Effector memory CD4-positive, alpha-beta T cell (primary cell): ENCODE measurements at regions not wholly inside any gene's neighbourhood (a gene's known extent, or its start where the extent isn't known, plus 50 kb on each side); places are given as distances from the start of the nearest gene placed in this dataset.
A peak's percentile ranks its signal among the peaks of the same experiment; 100 is the strongest.

Experiments
- DNase-seq, 3 donors: peaks; one replicate each; pipeline ENCODE4 v3.0.0-alpha.2; 2020
- H3K27ac ChIP-seq: 2 replicates; pipeline ENCODE4 v1.7.0; 2013; ENCODE audit warnings: mild to moderate bottlenecking, low read length, moderate library complexity; ENCODE audit not compliant: insufficient read depth, poor library complexity, severe bottlenecking
- H3K27me3 ChIP-seq: replicated peaks from 2 replicates; pipeline ENCODE4 v1.7.0; 2013; ENCODE audit warnings: mild to moderate bottlenecking, low read length; ENCODE audit not compliant: insufficient read depth, control insufficient read depth, poor library complexity, severe bottlenecking
- H3K36me3 ChIP-seq: 2 replicates; pipeline ENCODE4 v1.7.0; 2013; ENCODE audit warnings: mild to moderate bottlenecking, low read length, moderate library complexity; ENCODE audit not compliant: control insufficient read depth, insufficient read depth
- H3K4me1 ChIP-seq: 2 replicates; pipeline ENCODE4 v1.7.0; 2013; ENCODE audit warnings: low read length, mild to moderate bottlenecking; ENCODE audit not compliant: control insufficient read depth, insufficient read depth, poor library complexity, severe bottlenecking
- H3K4me3 ChIP-seq: 2 replicates; pipeline ENCODE4 v1.7.0; 2013; ENCODE audit warnings: low read length, low read depth, mild to moderate bottlenecking; ENCODE audit not compliant: insufficient read depth, poor library complexity, severe bottlenecking
- H3K9me3 ChIP-seq: 2 replicates; pipeline ENCODE4 v1.7.0; 2013; ENCODE audit warnings: mild to moderate bottlenecking, low read length, moderate library complexity; ENCODE audit not compliant: control insufficient read depth

DNA sequence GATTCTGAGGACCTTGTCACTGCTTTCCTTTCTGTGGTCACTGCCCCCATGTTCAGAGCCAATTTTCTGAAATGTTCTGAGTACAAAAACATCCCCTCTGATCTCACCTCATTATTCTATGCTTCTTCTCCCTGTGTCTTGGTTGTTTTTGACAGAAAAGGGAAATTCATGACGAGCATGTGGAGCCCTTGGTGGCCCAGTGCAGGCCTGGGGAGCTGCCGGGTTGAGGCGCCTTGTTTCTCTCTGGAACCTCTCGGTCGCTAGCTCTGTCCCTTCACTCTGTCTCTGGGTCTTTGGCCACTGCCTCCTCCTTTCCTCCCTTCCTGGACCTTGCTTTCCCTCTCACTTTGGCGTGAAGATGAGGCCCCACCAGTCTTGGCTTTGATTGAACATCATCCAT is 63.0 kb upstream of the THY1 start:
- Histone ChIP-seq H3K4me3 (no peak overlapping the region), H3K36me3 (no peaks in the 10 kb centered on the region), H3K27ac (no peak overlapping the region), H3K9me3 (no peaks in the 10 kb centered on the region), H3K4me1 (peaks cover 2% of the 10 kb centered on the region), H3K27me3 (no peaks in the 10 kb centered on the region)
- DNase-seq, result no peak

DNA sequence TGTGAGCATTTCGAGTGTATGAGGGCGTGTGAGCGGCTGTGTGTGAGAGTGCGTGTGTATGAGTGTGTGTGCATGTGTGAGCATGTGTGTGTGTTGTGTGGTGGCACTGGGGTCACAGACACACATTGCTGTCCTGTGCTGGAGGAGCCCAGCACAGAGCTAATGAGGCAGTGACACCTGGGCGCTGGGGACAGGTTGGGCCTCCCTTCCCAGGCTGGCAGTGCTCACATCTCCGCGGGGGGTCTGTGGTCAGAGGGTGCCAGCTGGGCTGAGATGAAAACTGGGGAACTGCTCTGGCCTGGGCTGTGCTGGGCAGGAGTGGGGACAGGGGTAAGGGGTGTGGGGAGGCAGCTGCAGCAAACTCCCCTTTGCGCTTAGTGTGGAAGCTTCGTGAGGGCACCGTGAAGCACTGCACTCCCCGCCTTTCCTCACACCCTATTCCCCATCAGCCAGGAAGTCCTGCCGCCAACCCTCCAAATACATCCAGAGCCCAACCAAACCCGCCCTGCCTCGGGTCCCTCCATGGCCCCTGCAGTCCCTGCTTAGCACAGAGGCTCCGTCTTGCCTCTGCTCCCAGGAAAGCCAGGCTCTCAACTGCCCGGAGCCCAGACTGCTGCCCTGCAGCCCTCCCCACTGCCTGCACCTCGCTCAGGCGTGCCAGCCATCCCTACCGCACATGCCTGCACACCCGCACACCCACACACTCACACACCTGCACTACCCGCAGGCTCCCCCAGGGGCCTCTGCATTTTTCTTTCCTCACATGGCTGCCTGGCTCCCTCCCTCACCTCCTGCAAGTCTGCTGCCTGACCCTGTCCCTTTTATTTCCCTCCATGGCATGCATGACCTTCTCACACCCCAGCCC is 62.0 kb upstream of the THY1 start:
- Histone ChIP-seq H3K36me3 (no peaks in the 10 kb centered on the region), H3K27ac (no peak overlapping the region), H3K9me3 (no peaks in the 10 kb centered on the region), H3K4me1 (peaks cover 2% of the 10 kb centered on the region), H3K27me3 (no peaks in the 10 kb centered on the region), H3K4me3 (no peak overlapping the region)
- DNase-seq, result no peak

DNA sequence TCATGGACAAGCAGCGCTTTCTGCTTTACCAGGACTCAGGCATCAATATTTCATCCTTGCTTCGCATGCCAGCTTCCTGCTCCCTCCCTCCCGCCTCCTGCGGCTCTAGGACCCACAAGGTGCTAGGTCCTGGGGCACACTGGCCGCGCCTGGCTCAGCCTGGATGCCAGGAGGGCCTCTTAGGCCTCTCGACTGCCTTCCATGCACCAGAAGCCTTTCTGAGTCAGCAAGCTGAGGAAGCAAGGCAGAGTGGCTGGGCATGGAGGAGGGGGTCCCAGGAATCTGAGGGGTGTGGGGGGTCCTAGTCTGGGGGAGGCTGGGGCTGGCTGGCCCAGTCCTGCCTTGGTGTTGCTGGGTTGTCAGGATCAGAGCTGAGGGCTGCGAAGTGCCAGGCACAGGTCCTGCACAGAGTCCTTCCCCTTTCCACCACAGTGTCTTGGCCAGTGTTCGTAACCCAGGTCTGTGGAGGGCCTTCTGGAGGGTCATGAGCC is 61.0 kb upstream of the THY1 start:
- no peak for DNase-seq
- Histone ChIP-seq H3K27ac (no peak overlapping the region), H3K36me3 (no peaks in the 10 kb centered on the region), H3K4me3 (no peak overlapping the region), H3K4me1 (peaks cover 2% of the 10 kb centered on the region), H3K9me3 (no peaks in the 10 kb centered on the region), H3K27me3 (no peaks in the 10 kb centered on the region)

DNA sequence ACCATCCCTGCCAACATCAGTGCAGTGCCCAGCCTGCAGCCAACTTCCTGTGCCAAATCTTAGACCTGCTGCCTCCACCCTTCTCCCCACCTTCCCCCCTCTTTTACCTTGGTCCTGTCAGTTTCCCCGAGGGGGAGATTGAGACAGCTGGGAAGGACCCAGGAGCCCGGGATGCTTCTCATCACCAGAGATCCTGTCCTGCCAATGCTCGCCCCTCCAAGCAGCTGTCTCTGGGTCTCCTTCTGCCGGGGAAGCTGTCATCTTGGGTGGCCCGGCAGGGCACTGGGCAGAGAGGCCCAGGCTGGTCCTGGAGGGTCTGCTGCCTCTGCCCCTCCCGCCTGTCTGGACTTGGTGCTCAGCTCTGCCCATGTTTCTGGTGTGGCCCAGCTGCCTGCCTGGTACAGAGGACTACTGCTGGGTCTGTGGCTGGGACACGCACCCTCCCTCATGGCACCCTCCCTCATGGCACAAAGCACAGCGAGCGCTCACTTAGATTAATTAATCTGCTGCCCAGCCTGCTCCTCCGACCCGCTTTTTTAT is 60.4 kb upstream of the THY1 start:
- DNase-seq, result no peak
- Histone ChIP-seq H3K4me1 (peaks cover 2% of the 10 kb centered on the region), H3K9me3 (no peaks in the 10 kb centered on the region), H3K27ac (no peak overlapping the region), H3K4me3 (no peak overlapping the region), H3K27me3 (no peaks in the 10 kb centered on the region), H3K36me3 (no peaks in the 10 kb centered on the region)

DNA sequence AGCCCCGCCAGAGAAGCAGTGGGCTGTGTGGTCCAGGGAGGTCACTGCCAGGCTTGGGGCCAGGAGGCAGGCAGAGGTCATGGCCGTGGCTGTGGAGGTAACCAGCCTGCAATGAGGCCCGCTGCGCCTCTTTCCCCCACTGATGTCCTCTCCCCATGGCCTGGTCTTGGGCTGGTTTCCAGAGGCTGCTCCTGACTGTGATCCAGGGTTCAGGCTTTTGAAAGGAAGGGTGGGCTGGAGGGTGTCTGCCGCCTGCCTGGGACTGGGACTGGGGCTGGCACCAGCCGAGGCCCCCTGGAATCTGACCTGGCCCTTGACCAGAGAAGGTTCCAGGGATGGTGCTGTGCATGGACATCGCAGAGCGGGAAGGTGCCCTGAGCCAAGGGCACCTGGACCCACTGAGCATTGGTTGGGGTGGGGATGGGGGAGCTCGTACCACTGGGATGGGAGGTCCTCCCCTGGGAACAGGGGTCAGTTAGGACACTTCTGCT is 59.6 kb upstream of the THY1 start:
- Histone ChIP-seq H3K27me3 (no peaks in the 10 kb centered on the region), H3K4me3 (no peak overlapping the region), H3K27ac (no peak overlapping the region), H3K9me3 (no peaks in the 10 kb centered on the region), H3K4me1 (peaks cover 2% of the 10 kb centered on the region), H3K36me3 (no peaks in the 10 kb centered on the region)
- no peak for DNase-seq

DNA sequence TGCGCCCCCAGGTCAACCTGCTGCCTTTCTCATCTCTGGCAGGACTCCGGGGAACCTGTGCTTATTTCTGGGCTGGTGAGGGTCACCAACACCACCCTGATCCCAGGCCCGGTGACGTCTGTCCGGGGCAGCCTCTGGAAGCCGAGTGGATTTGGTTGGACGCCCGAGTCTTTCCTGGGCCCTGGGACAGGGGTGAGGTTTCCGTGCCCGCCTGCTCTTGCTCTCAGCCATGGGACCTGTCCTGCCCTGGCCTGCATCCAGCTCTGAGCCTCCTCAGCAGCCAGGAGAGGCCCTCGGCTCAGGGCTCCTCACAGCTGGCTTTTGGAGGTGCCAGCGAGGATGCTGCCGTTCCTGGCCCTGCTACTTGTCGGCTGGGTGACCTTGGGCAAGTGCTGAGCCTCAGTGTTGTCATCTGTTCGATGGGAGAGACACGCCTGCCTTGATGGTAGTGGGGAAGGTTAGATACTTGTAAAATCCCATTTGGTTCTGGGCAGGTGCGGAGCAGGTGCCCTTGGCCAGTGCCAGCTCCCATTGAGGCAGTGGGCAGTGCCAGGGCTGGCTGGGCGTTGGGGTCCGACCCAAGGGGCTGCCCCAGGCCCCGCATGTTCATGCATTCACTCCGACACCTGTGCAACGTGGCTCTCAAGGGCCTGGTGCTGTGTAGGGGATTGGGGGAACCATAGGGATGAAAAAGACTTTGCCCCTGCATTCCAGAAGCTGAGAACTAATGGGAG is 58.9 kb upstream of the THY1 start:
- no peaks in the 10 kb centered on the region for H3K36me3 ChIP-seq
- no peak overlapping the region for H3K27ac ChIP-seq
- H3K4me3 ChIP-seq, result no peak overlapping the region
- no peaks in the 10 kb centered on the region for H3K9me3 ChIP-seq
- DNase-seq, result no peak
- H3K4me1 ChIP-seq, result peaks cover 2% of the 10 kb centered on the region
- no peaks in the 10 kb centered on the region for H3K27me3 ChIP-seq

DNA sequence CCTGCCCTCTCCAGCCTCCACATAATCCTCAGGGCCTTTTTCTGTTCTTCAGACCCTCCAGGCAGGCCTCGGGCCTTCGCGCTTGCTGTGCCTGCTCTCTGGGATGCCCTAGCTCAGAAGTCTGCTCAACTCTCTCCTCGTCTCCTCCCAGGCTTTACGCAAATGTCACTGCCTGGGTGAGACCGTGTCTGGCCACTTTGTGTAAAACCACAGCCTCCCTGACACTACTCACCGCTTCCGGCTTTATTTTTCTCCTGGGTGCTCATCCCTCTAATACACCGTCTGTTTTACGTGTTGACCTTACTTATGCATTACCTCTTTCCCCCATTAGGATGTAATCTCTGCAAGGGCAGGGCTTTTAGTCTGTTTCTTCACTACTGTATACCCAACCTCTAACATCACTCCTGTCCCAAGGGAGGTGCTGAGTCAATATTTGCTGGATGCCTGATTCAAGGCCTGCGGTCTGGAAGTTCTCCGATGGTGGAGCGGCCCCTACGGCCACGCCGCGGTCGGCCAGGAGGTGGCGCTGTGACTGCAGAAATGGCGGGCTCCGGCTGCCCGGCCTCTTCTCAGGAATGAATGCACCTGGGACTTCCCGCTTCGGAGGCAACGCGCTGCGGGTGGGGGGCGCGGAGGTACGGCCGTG is 58.2 kb upstream of the THY1 start:
- Histone ChIP-seq H3K36me3 (no peaks in the 10 kb centered on the region), H3K27me3 (no peaks in the 10 kb centered on the region), H3K9me3 (no peaks in the 10 kb centered on the region), H3K27ac (no peak overlapping the region), H3K4me1 (peaks cover 2% of the 10 kb centered on the region), H3K4me3 (no peak overlapping the region)
- peak; percentile 19 to 37 (median 22) for DNase-seq

DNA sequence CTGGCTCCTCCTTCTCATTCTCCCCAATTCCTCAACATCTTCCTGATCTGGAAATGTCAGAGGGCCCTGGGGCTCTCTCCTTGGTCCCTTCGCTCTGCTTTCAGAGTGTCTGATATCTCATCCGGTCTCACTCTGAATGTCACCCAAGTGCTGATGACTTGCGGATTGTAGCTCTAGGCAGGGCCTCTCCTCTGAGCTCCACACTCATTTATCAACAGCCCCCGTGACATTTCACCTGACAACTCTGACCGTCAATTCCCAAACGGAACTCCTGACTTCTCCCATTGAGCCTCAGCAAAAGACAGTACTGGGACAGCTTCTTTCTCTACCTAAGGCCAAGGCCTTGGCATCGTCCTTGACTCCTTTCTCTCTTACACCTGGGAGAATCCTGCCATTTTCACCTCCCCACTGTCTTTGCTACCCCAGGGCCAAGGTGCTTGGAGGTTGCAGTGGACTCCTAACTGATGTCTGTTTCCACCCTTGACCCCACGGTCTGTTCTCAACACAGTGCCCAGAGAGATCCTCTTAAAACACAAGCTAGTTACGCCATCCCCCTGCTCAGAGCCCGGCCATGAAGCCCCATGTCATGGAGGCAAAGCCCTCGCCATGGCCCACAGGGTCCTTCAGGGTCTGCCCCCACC is 57.5 kb upstream of the THY1 start:
- Histone ChIP-seq H3K36me3 (no peaks in the 10 kb centered on the region), H3K9me3 (no peaks in the 10 kb centered on the region)
- DNase-seq, result no peak

DNA sequence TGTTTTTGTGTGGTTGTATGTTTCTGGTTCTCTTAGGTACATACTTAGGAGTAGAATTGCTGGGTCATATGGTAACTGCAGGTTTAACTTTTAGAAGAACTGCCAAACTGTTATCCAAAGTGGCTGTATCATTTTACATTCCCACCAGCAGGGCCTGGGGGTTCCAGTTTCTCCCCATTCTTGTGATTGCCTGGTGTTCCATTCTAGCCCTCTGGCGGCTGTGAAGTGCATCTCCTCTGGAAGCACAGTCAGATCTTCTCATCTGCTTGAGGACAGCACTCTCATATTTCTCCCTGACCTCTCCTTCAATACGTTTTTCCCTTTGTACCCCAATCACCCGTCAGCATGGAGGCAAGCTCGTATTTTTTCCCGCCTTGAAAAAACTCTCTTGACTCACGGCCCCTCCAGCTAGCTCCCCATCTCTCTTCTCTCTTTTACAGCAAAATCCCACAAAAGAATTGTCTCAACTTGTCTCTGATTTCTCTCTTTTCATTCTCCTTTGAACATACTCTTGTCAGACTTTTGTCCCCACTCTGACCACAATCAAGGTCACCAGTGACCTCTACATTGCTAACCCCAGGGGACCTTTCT is 56.8 kb upstream of the THY1 start:
- peaks cover 2% of the 10 kb centered on the region for H3K4me1 ChIP-seq
- H3K4me3 ChIP-seq, result no peak overlapping the region
- H3K9me3 ChIP-seq, result no peaks in the 10 kb centered on the region
- H3K36me3 ChIP-seq, result no peaks in the 10 kb centered on the region
- no peaks in the 10 kb centered on the region for H3K27me3 ChIP-seq
- H3K27ac ChIP-seq, result no peak overlapping the region
- DNase-seq, result no peak

More for the DNA sequence above, 57.5 kb upstream of the THY1 start:
- no peak overlapping the region for H3K27ac ChIP-seq
- no peak overlapping the region for H3K4me3 ChIP-seq
- H3K4me1 ChIP-seq, result peaks cover 2% of the 10 kb centered on the region
- H3K27me3 ChIP-seq, result no peaks in the 10 kb centered on the region
